ENCODE measurements at regions not wholly inside any gene's neighbourhood (a gene's known extent, or its start where the extent isn't known, plus 50 kb on each side); places are given as distances from the start of the nearest gene placed in this dataset.

DNA sequence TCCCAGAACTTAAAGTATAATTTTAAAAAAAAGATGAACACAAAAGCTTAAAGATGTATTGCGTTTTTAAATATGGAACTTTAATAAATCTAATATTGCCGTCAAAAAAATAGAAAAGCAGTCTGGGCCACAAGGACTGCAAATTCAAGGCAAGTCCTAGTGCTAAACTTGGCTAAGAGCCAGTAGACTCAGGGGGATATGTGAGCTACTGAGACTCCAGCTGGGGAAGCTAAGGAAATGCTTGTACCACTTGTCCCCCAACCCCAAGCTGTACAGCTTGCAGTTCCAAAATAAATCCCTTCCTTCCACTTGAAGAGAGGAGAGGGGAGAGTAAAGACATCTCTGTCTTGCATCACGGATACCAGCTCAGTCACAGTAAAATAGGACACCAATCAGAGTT, 290.8 kb upstream of the FGF13 start:
- no peaks in the 10 kb centered on the region; a peak in 1 of 4 replicates for H3K4me1 Mint-ChIP-seq
- no peak overlapping the region for H3K9ac ChIP-seq (ENCODE audit: extremely low read depth, insufficient read length, low read length)
- DNase-seq: no peak
- no peak overlapping the region for H3K4ac ChIP-seq (ENCODE audit: low read depth, low read length)
- no peak overlapping the region for H4K8ac ChIP-seq (replicated peaks; ENCODE audit: insufficient read length, low read depth, low read length)
- H3K79me2 ChIP-seq (ENCODE audit: insufficient read depth, low read length): no peaks in the 10 kb centered on the region
- TF ChIP-seq, protein P1, sequence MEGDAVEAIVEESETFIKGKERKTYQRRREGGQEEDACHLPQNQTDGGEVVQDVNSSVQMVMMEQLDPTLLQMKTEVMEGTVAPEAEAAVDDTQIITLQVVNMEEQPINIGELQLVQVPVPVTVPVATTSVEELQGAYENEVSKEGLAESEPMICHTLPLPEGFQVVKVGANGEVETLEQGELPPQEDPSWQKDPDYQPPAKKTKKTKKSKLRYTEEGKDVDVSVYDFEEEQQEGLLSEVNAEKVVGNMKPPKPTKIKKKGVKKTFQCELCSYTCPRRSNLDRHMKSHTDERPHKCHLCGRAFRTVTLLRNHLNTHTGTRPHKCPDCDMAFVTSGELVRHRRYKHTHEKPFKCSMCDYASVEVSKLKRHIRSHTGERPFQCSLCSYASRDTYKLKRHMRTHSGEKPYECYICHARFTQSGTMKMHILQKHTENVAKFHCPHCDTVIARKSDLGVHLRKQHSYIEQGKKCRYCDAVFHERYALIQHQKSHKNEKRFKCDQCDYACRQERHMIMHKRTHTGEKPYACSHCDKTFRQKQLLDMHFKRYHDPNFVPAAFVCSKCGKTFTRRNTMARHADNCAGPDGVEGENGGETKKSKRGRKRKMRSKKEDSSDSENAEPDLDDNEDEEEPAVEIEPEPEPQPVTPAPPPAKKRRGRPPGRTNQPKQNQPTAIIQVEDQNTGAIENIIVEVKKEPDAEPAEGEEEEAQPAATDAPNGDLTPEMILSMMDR (conservative IDR thresholded peaks at IDR 0.05): no peak
- no peaks in the 10 kb centered on the region for H3K9me3 ChIP-seq (ENCODE audit: control insufficient read depth, low read depth, low read length)
- H2BK5ac ChIP-seq (ENCODE audit: insufficient read length, low read length): no peak overlapping the region
- H3K18ac ChIP-seq (ENCODE audit: insufficient read length, low read depth, low read length): no peak overlapping the region
- no peak overlapping the region for H3K27ac ChIP-seq (ENCODE audit: insufficient read length, low read depth, low read length)
- no peaks in the 10 kb centered on the region for H3K27me3 Mint-ChIP-seq (ENCODE audit: low read depth)
- no peak overlapping the region for H3T11ph ChIP-seq (ENCODE audit: low read length)
- no peaks in the 10 kb centered on the region for H4K20me1 ChIP-seq (ENCODE audit: control insufficient read depth, insufficient read depth, insufficient read length)
- H2BK20ac ChIP-seq (ENCODE audit: low read depth, low read length, poor library complexity, severe bottlenecking): no peak overlapping the region
- no peak overlapping the region for H4K5ac ChIP-seq (ENCODE audit: insufficient read length, low read depth, low read length)
- H3K4me2 ChIP-seq (ENCODE audit: insufficient read depth, insufficient read length, low read length): no peak overlapping the region
- H3K23ac ChIP-seq (ENCODE audit: insufficient read length, low read depth, low read length): no peak overlapping the region
- H3K4me1 ChIP-seq (ENCODE audit: insufficient read depth, low read length): no peaks in the 10 kb centered on the region
- H2AK5ac ChIP-seq (ENCODE audit: insufficient read length, low read length): no peak overlapping the region
- H3K56ac ChIP-seq (ENCODE audit: insufficient read length, low read depth, low read length): no peak overlapping the region
- no peak overlapping the region for H4K91ac ChIP-seq (ENCODE audit: insufficient read length, low read depth, low read length)
- H3K36me3 Mint-ChIP-seq (ENCODE audit: insufficient read depth in 1 of 3, low read depth in 3 of 3): peaks cover 0 to 2% (median 0%) of the 10 kb centered on the region in 3 experiments; a peak in 2 of 7 replicates
- no peak overlapping the region for H2BK15ac ChIP-seq (ENCODE audit: low read depth, low read length)
- no peak overlapping the region for H2BK120ac ChIP-seq (ENCODE audit: low read depth, low read length, poor library complexity, severe bottlenecking)
- no peak overlapping the region for H3K27ac Mint-ChIP-seq
- H3K23me2 ChIP-seq (ENCODE audit: insufficient read length, low read depth, low read length, poor library complexity, severe bottlenecking): no peaks in the 10 kb centered on the region
- H3K27me3 ChIP-seq (ENCODE audit: insufficient read depth, low read length): no peaks in the 10 kb centered on the region
- H2BK12ac ChIP-seq (ENCODE audit: insufficient read length, low read depth, low read length): no peak overlapping the region
- no peak overlapping the region for H3K4me3 Mint-ChIP-seq
- no peaks in the 10 kb centered on the region for H3K79me1 ChIP-seq (ENCODE audit: insufficient read depth, low read depth, low read length, poor library complexity, severe bottlenecking)
- H3K14ac ChIP-seq (ENCODE audit: insufficient read depth, low read length): no peak overlapping the region
- no CpG with 5 or more reads among the region's 3 CpGs for WGBS (ENCODE audit: extremely low coverage, insufficient read length, low lambda C conversion rate)
- H2AFZ ChIP-seq (ENCODE audit: low read length): no peak overlapping the region
- H3K9me3 Mint-ChIP-seq: peaks cover 9 to 50% of the 10 kb centered on the region in 2 experiments; a peak in 3 of 5 replicates
